HG03097 (cell line): ENCODE measurements at regions not wholly inside any gene's neighbourhood (a gene's known extent, or its start where the extent isn't known, plus 50 kb on each side); places are given as distances from the start of the nearest gene placed in this dataset.
A peak's percentile ranks its signal among the peaks of the same experiment; 100 is the strongest.

ENCODE experiments used
- ATAC-seq: cut with Tn5 transposase; IDR thresholded peaks from one replicate; pipeline ENCODE4 v1.9.1; 2021; ENCODE audit not compliant: unreplicated experiment, low FRiP score

DNA sequence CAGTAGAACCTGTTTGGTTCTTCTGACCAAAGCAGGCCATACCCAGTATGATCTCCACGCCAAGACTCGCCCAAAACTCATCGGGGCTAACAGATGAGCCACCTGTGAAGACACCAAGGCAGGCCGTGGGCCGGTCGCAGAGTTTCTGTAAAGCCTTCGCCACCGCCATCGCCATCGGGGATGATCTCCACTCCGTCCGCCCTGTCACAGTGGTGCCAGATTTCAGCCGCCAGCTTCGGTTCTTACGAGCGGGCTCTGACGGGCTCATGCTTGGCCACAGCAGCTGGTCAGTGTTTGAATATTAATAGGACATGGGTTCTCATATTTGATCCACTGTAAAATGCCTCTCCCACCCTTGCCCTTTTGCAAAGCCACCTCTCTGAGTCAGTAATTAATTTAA is 113.2 kb upstream of the TMEM132D start:
- no peak for ATAC-seq

DNA sequence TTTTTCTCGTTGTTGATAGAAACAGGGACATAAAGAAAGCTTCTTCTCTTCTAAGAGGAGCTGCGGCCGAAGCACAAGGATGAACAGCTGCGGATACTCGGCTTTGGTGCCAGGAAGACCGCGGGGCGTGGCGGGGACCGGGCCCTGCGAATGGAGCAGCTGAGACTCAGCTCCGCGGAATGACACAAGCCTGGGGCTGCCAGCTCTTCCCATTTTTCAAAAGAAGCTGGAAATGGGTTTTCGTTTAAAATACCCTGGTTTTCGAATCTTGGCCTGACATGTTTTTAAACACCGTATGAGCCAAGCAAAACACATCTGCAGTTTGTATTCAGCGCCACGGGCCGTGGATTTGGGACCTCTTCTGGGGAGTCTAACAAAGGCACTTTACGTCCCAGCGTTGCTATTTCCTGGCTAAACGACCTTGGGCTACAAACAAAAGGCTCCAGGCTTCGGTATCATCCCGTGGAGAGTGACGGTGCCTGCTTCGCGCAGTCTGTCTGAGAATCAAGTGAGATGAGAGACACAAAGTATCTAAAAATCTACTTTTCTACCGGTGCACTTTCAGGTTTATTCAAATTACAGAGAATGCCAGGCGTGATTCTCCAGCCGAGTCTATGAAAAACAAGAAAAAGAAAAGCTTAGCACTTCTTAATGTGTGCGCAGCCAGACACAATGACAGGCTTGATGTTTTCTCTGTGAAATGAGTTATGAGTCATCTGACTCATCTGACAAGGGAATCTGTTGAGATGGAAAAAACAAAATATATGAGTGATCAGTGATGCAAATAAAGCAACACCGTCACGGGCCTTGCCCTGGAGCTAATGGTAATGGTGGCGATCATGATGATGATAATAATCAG is 114.0 kb upstream of the TMEM132D start:
- ATAC-seq = no peak

DNA sequence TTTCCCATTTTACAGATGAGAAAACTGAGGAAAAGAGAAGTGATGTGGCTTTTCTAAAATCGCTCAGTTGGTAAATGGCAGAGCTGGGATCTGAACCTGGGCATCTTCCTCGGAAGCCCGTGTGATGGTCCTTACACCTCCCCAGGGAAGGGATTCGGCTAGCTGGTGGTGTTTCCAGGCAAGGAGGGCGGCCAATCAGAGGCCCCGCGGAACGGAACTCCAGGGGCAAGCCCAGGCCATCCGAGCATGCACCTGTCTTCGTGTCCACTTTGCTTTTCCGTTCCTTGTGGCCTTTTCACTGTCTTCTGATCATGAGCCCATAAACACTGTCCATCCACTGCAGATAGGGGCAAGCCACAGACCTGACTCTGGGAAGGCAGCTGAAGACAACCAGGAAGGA is 114.8 kb upstream of the TMEM132D start:
- no peak for ATAC-seq

DNA sequence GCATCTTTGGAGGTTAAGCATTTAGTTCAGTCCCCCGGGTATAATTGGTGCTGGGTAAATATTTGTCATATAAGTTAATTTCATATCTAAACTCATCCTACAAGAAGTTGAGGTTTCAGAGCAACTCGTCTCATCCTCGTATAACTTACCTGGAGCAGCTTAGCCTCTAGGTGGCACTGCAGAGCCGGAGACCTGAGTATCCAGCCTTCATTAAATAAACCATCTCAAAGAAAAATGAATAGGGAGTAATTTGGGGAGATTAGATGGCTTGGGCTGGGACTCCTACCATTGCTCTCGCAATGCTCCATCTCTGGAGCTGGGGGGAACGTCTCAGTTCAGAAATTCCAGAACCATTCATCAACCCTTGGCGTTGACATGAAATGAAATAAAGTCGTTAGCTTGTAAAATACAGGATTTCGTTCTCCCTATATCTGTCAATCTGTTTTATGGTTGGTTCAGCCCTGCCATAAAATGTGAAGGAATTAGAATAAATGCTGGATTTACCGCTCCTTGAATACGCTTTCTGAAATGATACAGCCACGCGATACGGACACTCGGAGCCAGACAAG is 122.9 kb upstream of the TMEM132D start:
- ATAC-seq = no peak

DNA sequence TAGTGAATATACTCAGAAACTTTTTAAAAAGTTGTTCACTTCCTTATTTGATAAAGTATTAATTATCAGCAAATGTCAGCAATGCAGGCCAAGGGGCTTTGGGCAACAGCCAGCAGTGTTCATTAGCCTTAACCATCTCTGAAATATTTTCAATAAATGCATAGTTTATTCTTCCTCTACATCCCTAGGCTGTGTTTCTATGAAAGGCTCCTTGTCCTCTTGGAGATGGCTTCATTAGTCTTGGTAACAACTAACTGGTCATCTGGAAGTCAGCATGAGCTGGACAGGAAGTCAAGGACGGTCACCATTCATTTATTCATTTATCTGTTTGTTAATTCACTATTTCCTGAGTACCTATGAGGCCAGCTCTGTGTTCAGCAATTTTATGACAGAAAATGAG is 124.0 kb upstream of the TMEM132D start:
- ATAC-seq = no peak

DNA sequence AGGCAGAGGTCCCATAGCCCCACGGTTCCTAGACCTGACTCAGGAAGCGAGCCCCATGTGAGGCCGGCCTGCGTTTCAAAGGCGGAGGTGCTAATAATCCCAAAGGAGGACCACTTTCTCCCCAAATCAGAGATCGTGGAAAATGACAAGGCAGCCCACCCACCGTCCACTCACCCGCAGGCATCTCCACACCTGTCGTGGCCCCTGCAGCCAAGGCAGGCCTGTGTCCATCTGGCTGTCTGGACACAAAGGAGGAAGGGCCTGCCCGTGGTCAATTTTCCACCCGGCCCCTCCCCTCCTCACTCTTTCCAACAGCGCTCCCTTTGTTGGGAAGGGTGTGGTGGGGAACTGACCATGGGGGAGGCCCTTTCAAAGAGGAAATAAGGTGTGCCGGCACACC is 125.3 kb upstream of the TMEM132D start:
- ATAC-seq = no peak

DNA sequence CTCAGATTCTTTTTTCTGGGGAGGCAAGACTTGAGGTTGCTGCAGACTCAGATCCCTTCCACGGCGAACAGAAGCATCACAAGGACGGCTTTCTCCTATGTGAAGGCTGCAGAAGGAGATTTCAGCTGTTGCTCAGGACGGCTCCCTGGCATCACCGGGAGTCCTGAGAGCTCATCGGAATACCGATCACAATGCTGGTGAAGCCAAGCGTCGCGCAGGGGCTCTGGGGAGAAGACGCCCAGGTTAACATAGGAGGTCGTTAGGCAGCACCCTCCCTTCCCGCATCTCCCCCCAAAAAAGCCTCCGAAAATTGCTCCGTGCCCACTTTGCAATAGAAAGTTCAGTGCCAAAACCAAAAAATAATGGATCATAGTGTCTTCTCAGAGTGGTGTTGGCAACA is 127.2 kb upstream of the TMEM132D start:
- no peak for ATAC-seq

DNA sequence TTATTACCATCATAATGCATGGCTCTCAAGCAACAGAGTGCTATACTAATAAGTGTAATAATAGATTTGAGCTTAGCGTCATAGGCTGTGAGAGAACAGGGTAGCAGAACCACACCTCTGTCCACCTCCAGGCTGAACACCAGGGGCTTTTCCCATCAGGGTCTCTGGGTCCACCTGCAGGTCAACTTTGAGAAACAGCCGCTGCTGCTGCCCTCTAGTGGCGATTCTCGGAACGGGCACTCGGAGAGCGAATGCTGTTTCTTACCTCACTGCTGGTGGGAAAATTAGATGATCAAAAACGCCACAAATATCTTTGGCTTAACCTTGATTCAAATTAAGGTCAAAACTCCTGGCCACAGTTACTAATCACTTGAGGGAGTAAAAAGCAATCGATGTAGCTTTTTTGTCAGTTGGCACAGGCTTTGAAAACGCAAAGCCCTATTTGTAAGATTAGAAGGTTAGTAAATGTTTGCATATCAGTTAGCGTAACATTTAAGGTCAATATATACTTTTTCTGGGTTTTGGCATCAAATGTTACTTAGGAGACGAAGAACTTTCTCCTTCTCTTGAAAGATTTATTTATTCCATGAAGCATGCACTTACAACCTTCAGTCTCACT is 127.9 kb upstream of the TMEM132D start:
- ATAC-seq = peak; percentile 76

DNA sequence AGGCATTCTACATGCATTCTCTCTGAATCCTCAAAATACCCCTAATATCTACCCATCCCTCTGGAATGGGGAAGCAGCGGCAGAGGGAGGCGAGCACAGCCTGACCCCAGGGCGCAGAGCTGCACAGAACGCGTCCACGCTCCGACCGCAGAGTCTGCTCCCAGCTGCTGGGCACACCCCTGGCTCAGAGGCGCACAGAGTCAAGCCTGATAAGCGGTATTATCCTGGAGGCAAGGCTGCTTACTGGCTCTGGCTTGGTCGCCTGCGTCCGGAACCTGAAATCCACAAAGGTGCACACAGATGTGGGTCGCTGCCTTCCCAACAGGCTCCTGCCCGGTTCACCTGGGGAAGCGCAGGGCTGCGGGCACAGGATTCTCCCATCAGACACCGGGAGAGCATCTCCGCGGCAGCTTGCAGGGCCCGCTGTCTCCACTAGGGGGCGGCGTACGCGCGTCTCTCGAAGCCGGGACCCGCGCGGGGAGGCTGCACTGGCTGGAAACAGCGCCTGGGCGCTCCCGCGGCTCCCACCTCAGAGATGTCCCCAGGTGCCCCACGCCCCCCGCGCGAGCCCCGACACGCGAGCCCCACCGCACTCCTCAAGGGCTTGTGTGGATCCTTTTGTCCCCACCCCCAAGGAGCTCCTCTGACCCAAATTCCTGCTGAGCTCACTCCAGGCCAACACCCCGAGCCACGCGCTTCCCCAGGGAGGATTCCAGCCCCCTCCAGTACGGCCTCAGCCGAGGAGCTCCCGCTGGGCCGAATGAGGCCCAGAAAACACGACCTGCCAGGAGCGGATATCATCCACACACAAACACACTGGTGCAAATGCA is 120.1 kb upstream of the FZD10 start:
- ATAC-seq = no peak

DNA sequence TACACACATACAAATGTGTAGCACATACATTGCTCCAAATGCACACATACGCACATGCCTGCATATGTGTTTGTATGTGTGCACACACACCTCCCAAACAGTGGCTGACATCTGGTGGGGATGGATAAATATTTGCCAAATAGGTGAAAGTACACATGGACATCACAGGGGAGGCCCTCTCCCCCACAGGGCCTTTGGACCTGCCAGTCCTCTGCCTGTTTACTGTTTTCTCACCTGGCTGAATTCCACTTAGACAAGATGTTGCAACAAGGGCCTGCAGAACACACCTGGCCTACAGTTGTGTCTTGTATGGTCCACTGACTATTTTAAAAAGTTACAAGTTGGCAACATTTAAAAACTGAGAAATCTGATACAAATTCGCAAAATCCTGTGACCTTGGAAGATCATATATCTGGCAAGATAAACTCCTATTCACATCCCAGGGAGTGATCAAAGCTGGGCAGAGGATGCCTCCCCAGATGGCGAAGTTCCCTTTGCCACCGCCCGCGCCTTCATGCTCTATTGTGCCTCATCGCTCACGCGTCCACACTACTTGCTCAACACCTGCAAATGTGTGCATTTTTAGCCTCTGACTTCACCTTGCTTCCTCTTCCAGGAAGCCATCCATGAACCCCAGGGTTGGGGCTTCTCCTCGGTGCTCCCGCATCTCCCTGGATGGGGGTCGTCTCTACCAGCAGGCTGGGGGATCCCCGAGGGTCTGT is 118.4 kb upstream of the FZD10 start:
- ATAC-seq = no peak

DNA sequence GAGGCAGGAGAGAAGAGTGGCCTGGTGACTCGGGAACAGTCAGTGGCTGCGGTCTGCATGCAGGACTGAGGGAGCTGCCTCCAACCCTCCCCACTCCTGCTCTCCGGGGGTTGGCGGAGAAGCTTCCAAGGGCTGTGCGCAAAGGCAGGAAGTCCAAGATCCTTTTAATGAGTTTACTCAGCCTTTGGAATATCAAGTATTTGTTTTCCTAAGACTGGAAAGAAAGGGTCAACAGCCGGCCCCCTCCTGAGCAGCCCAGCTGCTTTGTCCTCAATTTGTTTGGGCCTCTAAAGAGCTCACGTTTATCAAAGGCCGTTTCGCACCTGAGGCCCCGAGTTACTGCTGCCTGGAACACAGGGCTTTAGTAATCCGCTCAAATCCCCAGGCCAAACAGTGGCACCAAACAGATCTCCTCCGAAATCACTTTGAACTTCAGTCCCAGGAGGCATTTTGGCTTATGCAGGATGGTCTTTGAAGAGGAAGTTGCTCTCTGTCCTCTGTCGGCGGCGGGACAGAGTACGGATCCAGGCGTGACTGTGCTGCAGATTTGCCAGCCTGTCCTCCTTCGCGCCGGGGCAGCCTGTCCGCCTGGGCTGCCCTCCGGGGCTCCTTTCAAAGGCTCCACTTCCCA is 117.2 kb upstream of the FZD10 start:
- ATAC-seq = no peak

DNA sequence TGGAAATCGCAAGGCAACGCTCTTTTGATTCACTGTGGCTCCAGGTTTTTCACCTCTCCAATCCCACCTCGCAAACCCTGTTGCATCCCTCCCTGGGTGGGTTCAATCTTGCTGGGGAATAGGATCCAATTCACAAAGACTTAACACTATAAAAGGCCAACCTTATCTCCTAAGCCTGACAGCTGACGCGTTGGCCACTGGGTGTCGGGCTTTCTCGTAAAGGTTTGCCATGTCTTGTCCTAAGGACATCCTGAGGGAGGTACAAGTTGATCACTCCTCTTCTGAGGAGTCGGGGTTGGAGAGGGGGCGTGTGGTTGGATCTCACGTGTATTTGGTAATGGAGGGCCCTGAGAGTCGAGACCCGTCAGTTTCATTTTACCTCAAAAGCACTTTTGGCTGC is 112.6 kb upstream of the FZD10 start:
- ATAC-seq = no peak

DNA sequence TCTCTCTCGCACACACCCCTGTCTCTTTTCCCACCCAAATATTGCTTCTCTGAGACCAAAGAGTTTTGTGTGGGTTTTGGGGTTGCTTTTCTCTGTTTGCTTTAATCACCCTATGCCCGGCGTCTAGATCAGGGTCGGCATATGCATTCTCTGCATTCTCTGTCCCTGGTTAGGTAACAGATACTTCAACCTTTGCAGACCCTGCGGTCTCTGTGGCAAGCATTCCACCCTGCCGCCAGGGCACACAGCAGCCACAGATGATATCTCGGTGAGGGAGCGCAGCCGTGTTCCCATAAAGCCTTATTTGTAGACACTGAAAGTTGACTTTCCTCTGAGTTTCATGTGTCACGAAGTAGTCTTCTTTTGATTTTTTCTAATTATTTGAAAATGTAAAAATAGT is 110.4 kb upstream of the FZD10 start:
- ATAC-seq = no peak

DNA sequence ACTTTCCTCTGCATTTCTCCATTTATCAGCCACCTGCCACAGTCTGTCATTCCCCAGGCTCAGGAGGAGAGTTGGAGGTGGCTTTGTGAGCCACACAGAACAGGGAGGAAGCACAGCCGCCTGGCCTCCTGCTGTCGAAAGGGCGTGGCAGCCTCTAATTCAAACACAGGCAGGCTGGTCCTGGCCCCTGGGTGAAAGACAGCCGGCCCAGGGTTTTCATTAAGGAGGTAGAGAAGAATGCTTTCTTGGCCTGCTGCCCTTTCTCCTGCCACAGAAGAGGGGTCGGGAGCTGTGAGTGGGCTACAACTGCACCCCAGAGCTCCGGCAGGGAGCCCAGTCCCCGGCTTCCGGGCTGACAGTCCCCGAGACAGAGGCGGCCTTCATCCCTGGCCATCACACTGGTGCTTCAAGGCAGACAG is 108.6 kb upstream of the FZD10 start:
- no peak for ATAC-seq

DNA sequence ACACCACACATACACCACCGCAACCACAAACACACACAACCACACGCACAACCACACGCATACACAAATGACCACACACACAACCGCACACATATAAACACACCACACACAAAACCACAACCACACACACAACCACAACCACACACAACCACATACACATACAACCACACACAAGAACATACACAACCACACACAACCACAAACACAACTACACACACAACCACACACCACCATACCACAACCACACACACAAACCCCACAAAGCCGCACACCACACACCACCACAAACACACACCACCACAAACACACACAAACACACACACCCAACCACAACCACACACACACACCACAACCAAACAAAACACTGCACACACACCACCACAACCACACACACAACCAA is 107.5 kb upstream of the FZD10 start:
- no peak for ATAC-seq

DNA sequence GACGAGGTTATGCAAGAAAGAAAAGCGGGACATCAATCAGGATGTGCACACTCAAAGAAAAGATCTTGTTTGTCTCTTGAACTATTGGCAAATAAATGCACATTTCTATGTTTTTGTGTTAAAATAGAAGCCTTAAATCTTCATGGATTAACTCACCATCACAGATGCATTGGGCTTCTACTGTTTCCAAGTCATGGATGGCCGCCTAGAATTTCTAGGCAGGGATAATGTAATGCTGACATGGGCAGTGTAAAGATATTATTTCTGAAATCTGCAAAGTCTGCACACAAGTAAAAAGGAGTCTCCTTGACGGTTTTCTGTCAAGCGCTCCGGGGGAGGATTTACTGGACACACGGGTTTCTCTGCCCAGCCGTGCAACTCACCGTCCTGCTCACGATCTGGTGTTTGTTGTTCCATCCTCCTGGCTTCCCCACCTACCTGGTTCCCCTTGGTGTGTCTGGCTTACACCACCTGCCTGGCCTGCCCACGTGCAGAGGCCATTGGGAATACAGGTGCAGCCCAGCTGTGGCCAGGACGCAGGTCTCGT is 103.3 kb upstream of the FZD10 start:
- ATAC-seq = no peak

DNA sequence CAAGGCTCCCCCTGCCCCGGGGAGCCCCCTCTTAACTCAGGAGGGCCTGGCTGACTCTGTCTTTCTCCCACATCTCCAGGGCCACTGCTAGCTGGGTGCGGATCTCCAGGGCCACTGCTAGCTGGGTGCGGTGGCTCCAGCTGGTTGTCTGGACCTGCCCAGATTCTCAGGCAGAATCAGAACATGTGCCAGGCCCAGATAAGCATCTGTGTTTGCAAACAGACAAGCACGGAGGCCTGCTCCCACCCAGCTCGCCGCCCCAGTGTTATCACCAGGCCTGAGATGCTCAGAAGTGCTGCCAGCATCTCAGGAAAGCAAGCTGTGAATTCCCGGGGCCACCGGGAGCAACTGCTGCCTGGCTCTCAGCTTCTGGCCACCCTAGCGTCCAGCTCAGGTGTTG is 98.4 kb upstream of the FZD10 start:
- ATAC-seq = no peak

DNA sequence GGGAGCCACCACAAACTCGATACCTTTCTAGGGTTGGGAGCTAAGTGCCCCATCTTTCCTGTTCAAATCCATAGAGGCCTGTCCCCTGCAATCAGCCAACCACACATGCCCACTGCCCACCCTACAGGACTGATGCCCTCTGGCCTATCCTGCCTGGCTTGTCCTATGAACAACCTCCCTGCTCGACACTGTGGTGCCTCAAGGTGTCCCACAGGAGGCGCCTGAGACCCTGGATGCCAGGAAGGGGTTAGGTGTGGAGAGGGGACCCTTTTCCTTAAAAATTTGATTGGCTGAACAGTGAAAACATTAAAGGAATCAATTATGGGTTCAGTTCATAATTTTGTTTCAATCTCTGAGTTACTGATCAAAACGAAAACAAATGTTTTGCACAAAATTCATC is 97.3 kb upstream of the FZD10 start:
- no peak for ATAC-seq

DNA sequence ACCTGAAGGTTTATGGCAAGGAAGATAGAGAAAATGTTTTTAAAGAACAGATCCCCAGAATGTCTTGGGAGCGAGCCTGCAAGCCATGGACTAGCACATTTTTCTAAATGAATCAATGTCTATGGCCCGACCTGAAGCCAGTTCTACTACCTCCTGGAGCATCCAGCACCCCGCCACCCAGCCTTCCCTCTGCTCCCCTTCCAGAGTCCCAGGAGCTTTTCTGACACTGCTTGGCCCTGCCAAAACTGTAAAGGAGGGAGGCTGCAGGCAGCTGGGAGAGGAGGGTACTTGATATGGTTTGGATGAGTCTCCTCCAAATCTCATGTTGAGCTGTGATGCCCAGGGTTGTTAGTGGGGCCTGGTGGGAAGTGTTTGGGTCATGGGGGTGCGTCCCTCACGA is 95.5 kb upstream of the FZD10 start:
- no peak for ATAC-seq

DNA sequence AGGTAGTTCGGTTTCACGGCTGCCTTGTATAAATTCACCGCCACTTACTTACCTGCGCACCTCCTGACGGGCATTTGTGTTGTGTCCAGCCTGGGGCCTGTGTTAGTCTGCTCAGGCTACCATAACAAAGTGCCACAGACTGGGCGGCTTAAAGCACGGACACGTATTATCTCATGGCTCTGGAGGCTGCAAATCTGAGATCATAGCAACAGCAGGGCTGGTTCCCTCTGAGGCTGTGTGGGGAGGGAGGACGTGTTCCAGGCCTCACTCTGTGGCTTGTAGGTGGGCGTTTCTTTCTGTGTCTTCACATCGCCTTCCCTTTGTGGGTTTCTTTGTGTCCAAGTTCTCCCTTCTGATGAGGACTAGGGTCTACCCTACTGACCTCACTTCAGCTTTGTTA is 93.5 kb upstream of the FZD10 start:
- ATAC-seq = no peak
